ENCODE measurements at regions not wholly inside any gene's neighbourhood (a gene's known extent, or its start where the extent isn't known, plus 50 kb on each side); places are given as distances from the start of the nearest gene placed in this dataset.

- DNase-seq = no peak
- Histone ChIP-seq H3K36me3 (ENCODE audit: control insufficient read depth, insufficient read depth, low read length) (no peaks in the 10 kb centered on the region), H3K9ac (ENCODE audit: extremely low read depth, low read length, poor library complexity, severe bottlenecking) (no peak overlapping the region), H3K4me3 (ENCODE audit: low read length) (no peak overlapping the region), H3K9me3 (ENCODE audit: control insufficient read depth, low read length) (peaks cover 5% of the 10 kb centered on the region), H3K27ac (ENCODE audit: low read depth, low read length) (no peak overlapping the region), H3K27me3 (ENCODE audit: control insufficient read depth, insufficient read depth, low read length, poor library complexity, severe bottlenecking) (no peaks in the 10 kb centered on the region), H3K4me1 (ENCODE audit: control insufficient read depth, insufficient read depth, low read length) (no peaks in the 10 kb centered on the region)
- TF ChIP-seq CTCF (conservative IDR thresholded peaks at IDR 0.05) = no peak
- H3K9me3 Mint-ChIP-seq = peaks cover 12% of the 10 kb centered on the region
- H3K27ac Mint-ChIP-seq = no peak overlapping the region
- peaks cover 9% of the 10 kb centered on the region for H3K4me1 Mint-ChIP-seq
- WGBS, 2 experiments (ENCODE audit: insufficient coverage in 1 of 2, insufficient read length in 1 of 2) = 81 to 84% methylated on average over 5 to 7 of the region's 8 CpGs
- H3K36me3 Mint-ChIP-seq (ENCODE audit: low read depth) = no peaks in the 10 kb centered on the region
- H3K27me3 Mint-ChIP-seq (ENCODE audit: insufficient read depth) = no peaks in the 10 kb centered on the region
- no peak overlapping the region for H3K4me3 Mint-ChIP-seq
Observed at GRCh38 chr7:24227603-24228359, 56.2 kb upstream of the NPY start.

GRCh38 chr7:24229481-24230226 is 54.3 kb upstream of the NPY start:
- Histone ChIP-seq H3K27me3 (ENCODE audit: control insufficient read depth, insufficient read depth, low read length, poor library complexity, severe bottlenecking) (no peaks in the 10 kb centered on the region), H3K27ac (ENCODE audit: low read depth, low read length) (no peak overlapping the region), H3K36me3 (ENCODE audit: control insufficient read depth, insufficient read depth, low read length) (no peaks in the 10 kb centered on the region), H3K9me3 (ENCODE audit: control insufficient read depth, low read length) (no peaks in the 10 kb centered on the region), H3K9ac (ENCODE audit: extremely low read depth, low read length, poor library complexity, severe bottlenecking) (no peak overlapping the region), H3K4me3 (ENCODE audit: low read length) (no peak overlapping the region), H3K4me1 (ENCODE audit: control insufficient read depth, insufficient read depth, low read length) (no peaks in the 10 kb centered on the region)
- peaks cover 9% of the 10 kb centered on the region for H3K4me1 Mint-ChIP-seq
- no peak for DNase-seq
- H3K36me3 Mint-ChIP-seq (ENCODE audit: low read depth) = no peaks in the 10 kb centered on the region
- no peak overlapping the region for H3K4me3 Mint-ChIP-seq
- TF ChIP-seq CTCF (conservative IDR thresholded peaks at IDR 0.05) = no peak
- no peaks in the 10 kb centered on the region for H3K9me3 Mint-ChIP-seq
- H3K27me3 Mint-ChIP-seq (ENCODE audit: insufficient read depth) = no peaks in the 10 kb centered on the region
- 75 to 87% methylated on average over 4 to 9 of the region's 9 CpGs for WGBS, 2 experiments (ENCODE audit: insufficient coverage in 1 of 2, insufficient read length in 1 of 2)
- no peak overlapping the region for H3K27ac Mint-ChIP-seq

GRCh38 chr7:24231493-24231892 is 52.5 kb upstream of the NPY start:
- no peak for TF ChIP-seq CTCF (conservative IDR thresholded peaks at IDR 0.05)
- Histone ChIP-seq H3K4me1 (ENCODE audit: control insufficient read depth, insufficient read depth, low read length) (no peaks in the 10 kb centered on the region), H3K9ac (ENCODE audit: extremely low read depth, low read length, poor library complexity, severe bottlenecking) (no peak overlapping the region), H3K4me3 (ENCODE audit: low read length) (no peak overlapping the region), H3K27me3 (ENCODE audit: control insufficient read depth, insufficient read depth, low read length, poor library complexity, severe bottlenecking) (no peaks in the 10 kb centered on the region), H3K36me3 (ENCODE audit: control insufficient read depth, insufficient read depth, low read length) (no peaks in the 10 kb centered on the region), H3K9me3 (ENCODE audit: control insufficient read depth, low read length) (no peaks in the 10 kb centered on the region), H3K27ac (ENCODE audit: low read depth, low read length) (no peak overlapping the region)
- Mint-ChIP-seq H3K9me3 (no peaks in the 10 kb centered on the region), H3K27ac (no peak overlapping the region), H3K36me3 (ENCODE audit: low read depth) (no peaks in the 10 kb centered on the region), H3K27me3 (ENCODE audit: insufficient read depth) (no peaks in the 10 kb centered on the region), H3K4me1 (peaks cover 12% of the 10 kb centered on the region), H3K4me3 (no peak overlapping the region)
- no peak for DNase-seq
